H9 (cell line): ENCODE measurements at regions not wholly inside any gene's neighbourhood (a gene's known extent, or its start where the extent isn't known, plus 50 kb on each side); places are given as distances from the start of the nearest gene placed in this dataset.

Experiments used
- DNase-seq: peaks from one replicate; pipeline ENCODE4 v3.0.0-alpha.2; 2017
- H2AFZ ChIP-seq: one replicate; pipeline ENCODE4 v1.6.1; 2013; ENCODE audit warnings: mild to moderate bottlenecking, low read length, control low read depth, moderate library complexity
- H2AK5ac ChIP-seq: 2 replicates; pipeline ENCODE4 v1.6.1; 2013; ENCODE audit warnings: low read length, control low read depth, mixed read lengths; ENCODE audit not compliant: insufficient read length
- H2BK120ac ChIP-seq: one replicate; pipeline ENCODE4 v1.6.1; 2013; ENCODE audit warnings: low read depth, mild to moderate bottlenecking, low read length, control low read depth, inconsistent platforms; ENCODE audit not compliant: poor library complexity, severe bottlenecking
- H2BK12ac ChIP-seq: 2 replicates; pipeline ENCODE4 v1.6.1; 2013; ENCODE audit warnings: low read length, control low read depth, mixed read lengths, low read depth; ENCODE audit not compliant: insufficient read length
- H2BK15ac ChIP-seq: 2 replicates; pipeline ENCODE4 v1.6.1; 2013; ENCODE audit warnings: low read depth, low read length, control low read depth
- H2BK20ac ChIP-seq: one replicate; pipeline ENCODE4 v1.6.1; 2013; ENCODE audit warnings: low read depth, mild to moderate bottlenecking, low read length, control low read depth, inconsistent platforms; ENCODE audit not compliant: poor library complexity, severe bottlenecking
- H2BK5ac ChIP-seq: 2 replicates; pipeline ENCODE4 v1.6.1; 2013; ENCODE audit warnings: low read length, control low read depth, mixed read lengths; ENCODE audit not compliant: insufficient read length
- H3K14ac ChIP-seq: 2 replicates; pipeline ENCODE4 v1.6.1; 2013; ENCODE audit warnings: low read length, control low read depth; ENCODE audit not compliant: insufficient read depth
- H3K18ac ChIP-seq: 2 replicates; pipeline ENCODE4 v1.6.1; 2013; ENCODE audit warnings: low read depth, mild to moderate bottlenecking, mixed read lengths, low read length, control low read depth; ENCODE audit not compliant: insufficient read length
- H3K23ac ChIP-seq: 2 replicates; pipeline ENCODE4 v1.6.1; 2013; ENCODE audit warnings: low read length, control low read depth, mixed read lengths, low read depth; ENCODE audit not compliant: insufficient read length
- H3K23me2 ChIP-seq: 2 replicates; pipeline ENCODE4 v1.6.1; 2013; ENCODE audit warnings: low read depth, mild to moderate bottlenecking, mixed read lengths, low read length, control low read depth; ENCODE audit not compliant: insufficient read length, poor library complexity, severe bottlenecking
- H3K27ac ChIP-seq: 2 replicates; pipeline ENCODE4 v1.5.1; 2013; ENCODE audit warnings: low read length, control low read depth, mixed read lengths, low read depth; ENCODE audit not compliant: insufficient read length
- H3K27me3 ChIP-seq: 2 replicates; pipeline ENCODE4 v1.6.1; 2013; ENCODE audit warnings: low read length, control low read depth, inconsistent platforms; ENCODE audit not compliant: insufficient read depth
- H3K4ac ChIP-seq: 2 replicates; pipeline ENCODE4 v1.6.1; 2013; ENCODE audit warnings: low read depth, mild to moderate bottlenecking, control low read depth, inconsistent platforms, low read length, moderate library complexity
- H3K4me1 ChIP-seq: 2 replicates; pipeline ENCODE4 v1.6.1; 2013; ENCODE audit warnings: low read length, control low read depth, inconsistent platforms; ENCODE audit not compliant: insufficient read depth
- H3K4me2 ChIP-seq: 2 replicates; pipeline ENCODE4 v1.6.1; 2013; ENCODE audit warnings: low read length, control low read depth, mixed read lengths; ENCODE audit not compliant: insufficient read length, insufficient read depth
- H3K56ac ChIP-seq: 2 replicates; pipeline ENCODE4 v1.6.1; 2013; ENCODE audit warnings: low read depth, mild to moderate bottlenecking, mixed read lengths, low read length, control low read depth; ENCODE audit not compliant: insufficient read length
- H3K79me1 ChIP-seq: 2 replicates; pipeline ENCODE4 v1.6.1; 2013; ENCODE audit warnings: low read depth, mild to moderate bottlenecking, moderate library complexity, low read length, control low read depth, inconsistent platforms; ENCODE audit not compliant: insufficient read depth, poor library complexity, severe bottlenecking
- H3K79me2 ChIP-seq: 2 replicates; pipeline ENCODE4 v1.6.1; 2013; ENCODE audit warnings: low read length, control low read depth, inconsistent platforms; ENCODE audit not compliant: insufficient read depth
- H3K9ac ChIP-seq: 2 replicates; pipeline ENCODE4 v1.6.1; 2013; ENCODE audit warnings: low read length, control low read depth, mixed read lengths; ENCODE audit not compliant: insufficient read length; ENCODE audit errors: extremely low read depth
- H3K9me3 ChIP-seq: one replicate; pipeline ENCODE4 v1.6.1; 2013; ENCODE audit warnings: low read depth, low read length, inconsistent platforms; ENCODE audit not compliant: control insufficient read depth
- H3T11ph ChIP-seq: one replicate; pipeline ENCODE4 v1.6.1; 2013; ENCODE audit warnings: mild to moderate bottlenecking, low read length, control low read depth, inconsistent platforms
- H4K20me1 ChIP-seq: one replicate; pipeline ENCODE4 v1.6.1; 2013; ENCODE audit not compliant: control insufficient read depth, insufficient read length, insufficient read depth
- H4K5ac ChIP-seq: 2 replicates; pipeline ENCODE4 v1.6.1; 2013; ENCODE audit warnings: low read depth, mild to moderate bottlenecking, mixed read lengths, low read length, control low read depth; ENCODE audit not compliant: insufficient read length
- H4K8ac ChIP-seq: replicated peaks from 2 replicates; pipeline ENCODE4 v1.6.1; 2013; ENCODE audit warnings: low read length, control low read depth, mixed read lengths, low read depth; ENCODE audit not compliant: insufficient read length
- H4K91ac ChIP-seq: 2 replicates; pipeline ENCODE4 v1.6.1; 2013; ENCODE audit warnings: low read depth, mild to moderate bottlenecking, moderate library complexity, mixed read lengths, low read length, control low read depth; ENCODE audit not compliant: insufficient read length
- H3K27ac Mint-ChIP-seq, 3 experiments: 2 replicates in 2 of 3; 3 replicates in 1 of 3; pipeline ENCODE4 v1.8.0; 2020 to 2021; ENCODE audit warnings: mixed read lengths in 3 of 3, mild to moderate bottlenecking in 1 of 3, moderate library complexity in 1 of 3
- H3K27me3 Mint-ChIP-seq: 2 replicates; pipeline ENCODE4 v1.8.0; 2021; ENCODE audit warnings: low read depth, mild to moderate bottlenecking, moderate library complexity, mixed read lengths
- H3K36me3 Mint-ChIP-seq, 3 experiments: 2 replicates in 2 of 3; 3 replicates in 1 of 3; pipeline ENCODE4 v1.8.0; 2020 to 2021; ENCODE audit warnings: low read depth in 3 of 3, mixed read lengths in 3 of 3; ENCODE audit not compliant: insufficient read depth in 1 of 3
- H3K4me1 Mint-ChIP-seq, 2 experiments: 2 replicates each; pipeline ENCODE4 v1.8.0; 2020; ENCODE audit warnings: mixed read lengths in 2 of 2
- H3K4me3 Mint-ChIP-seq, 2 experiments: 2 replicates in 1 of 2; 3 replicates in 1 of 2; pipeline ENCODE4 v1.8.0; 2020 to 2021; ENCODE audit warnings: mild to moderate bottlenecking in 2 of 2, mixed read lengths in 2 of 2, moderate library complexity in 1 of 2
- H3K9me3 Mint-ChIP-seq, 2 experiments: 2 replicates in 1 of 2; 3 replicates in 1 of 2; pipeline ENCODE4 v1.8.0; 2020; ENCODE audit warnings: mild to moderate bottlenecking in 2 of 2, mixed read lengths in 2 of 2, moderate library complexity in 1 of 2
- CTCF ChIP-seq: fragments of 200-600 bp; sonication (generic); conservative IDR thresholded peaks from 3 replicates; pipeline ENCODE4 v1.8.0; 2021; ENCODE audit warnings: antibody characterized with exemption, mild to moderate bottlenecking
- WGBS: extraction: QIAGEN DNeasy Blood & Tissue Kit; methylation state at CpG from one replicate; pipeline ENCODE4 v1.1.7; 2013; ENCODE audit warnings: missing lambda C conversion rate, low lambda C conversion rate, mixed read lengths; ENCODE audit not compliant: insufficient read length; ENCODE audit errors: extremely low coverage; 5-methylcytosine and 5-hydroxymethylcytosine counted together

- H4K20me1 ChIP-seq: no peaks in the 10 kb centered on the region
- H2AFZ ChIP-seq: no peak overlapping the region
- no peak overlapping the region for H4K5ac ChIP-seq
- no peak overlapping the region for H2BK15ac ChIP-seq
- H2BK12ac ChIP-seq: no peak overlapping the region
- no peak for DNase-seq
- Mint-ChIP-seq H3K9me3 (no peaks in the 10 kb centered on the region), H3K4me1 (no peaks in the 10 kb centered on the region), H3K4me3 (no peak overlapping the region), H3K27me3 (no peaks in the 10 kb centered on the region), H3K27ac (no peak overlapping the region), H3K36me3 (no peaks in the 10 kb centered on the region)
- no peaks in the 10 kb centered on the region for H3K9me3 ChIP-seq
- no peak overlapping the region for H4K91ac ChIP-seq
- no peaks in the 10 kb centered on the region for H3K27me3 ChIP-seq
- H2AK5ac ChIP-seq: no peak overlapping the region
- no peak overlapping the region for H3K56ac ChIP-seq
- no peak overlapping the region for H3T11ph ChIP-seq
- WGBS: no CpG with 5 or more reads among the region's 1 CpG
- TF ChIP-seq CTCF: no peak
- H3K4me2 ChIP-seq: no peak overlapping the region
- no peak overlapping the region for H2BK20ac ChIP-seq
- no peak overlapping the region for H3K23ac ChIP-seq
- no peak overlapping the region for H3K14ac ChIP-seq
- no peak overlapping the region for H2BK120ac ChIP-seq
- H3K18ac ChIP-seq: no peak overlapping the region
- H3K23me2 ChIP-seq: no peaks in the 10 kb centered on the region
- no peak overlapping the region for H3K4ac ChIP-seq
- no peak overlapping the region for H4K8ac ChIP-seq
- H3K9ac ChIP-seq: no peak overlapping the region
- H3K79me1 ChIP-seq: no peaks in the 10 kb centered on the region
- H3K4me1 ChIP-seq: no peaks in the 10 kb centered on the region
- H3K27ac ChIP-seq: no peak overlapping the region
- no peak overlapping the region for H2BK5ac ChIP-seq
- no peaks in the 10 kb centered on the region for H3K79me2 ChIP-seq
Measured at GRCh38 chr6:135707426-135707825, 144.1 kb upstream of the PDE7B start.
